ENCODE measurements at regions not wholly inside any gene's neighbourhood (a gene's known extent, or its start where the extent isn't known, plus 50 kb on each side); places are given as distances from the start of the nearest gene placed in this dataset.

- TF ChIP-seq CTCF (IDR thresholded peaks at IDR 0.05; ENCODE audit: insufficient read depth, low read length, poor library complexity, severe bottlenecking) = no peak
- H3K4me3 ChIP-seq (ENCODE audit: low read depth, low read length) = no peak overlapping the region
- no peaks in the 10 kb centered on the region for H3K27me3 ChIP-seq (ENCODE audit: control insufficient read depth, insufficient read depth, low read length)
- DNase-seq (ENCODE audit: low read depth) = no peak
- H3K36me3 ChIP-seq (ENCODE audit: control insufficient read depth, insufficient read depth, low read length) = no peaks in the 10 kb centered on the region
Measured at GRCh38 chr4:176886135-176886534, 93.4 kb upstream of the VEGFC start.

- no peak overlapping the region for H3K4me3 ChIP-seq (ENCODE audit: low read depth, low read length)
- DNase-seq (ENCODE audit: low read depth) = no peak
- TF ChIP-seq CTCF (IDR thresholded peaks at IDR 0.05; ENCODE audit: insufficient read depth, low read length, poor library complexity, severe bottlenecking) = no peak
- no peaks in the 10 kb centered on the region for H3K36me3 ChIP-seq (ENCODE audit: control insufficient read depth, insufficient read depth, low read length)
- H3K27me3 ChIP-seq (ENCODE audit: control insufficient read depth, insufficient read depth, low read length) = no peaks in the 10 kb centered on the region
Measured at GRCh38 chr4:176889776-176890175, 97.1 kb upstream of the VEGFC start.

GRCh38 chr4:176894498-176894897, 101.8 kb upstream of the VEGFC start:
- H3K36me3 ChIP-seq (ENCODE audit: control insufficient read depth, insufficient read depth, low read length) = no peaks in the 10 kb centered on the region
- DNase-seq (ENCODE audit: low read depth) = no peak
- H3K27me3 ChIP-seq (ENCODE audit: control insufficient read depth, insufficient read depth, low read length) = no peaks in the 10 kb centered on the region
- no peak overlapping the region for H3K4me3 ChIP-seq (ENCODE audit: low read depth, low read length)
- TF ChIP-seq CTCF (IDR thresholded peaks at IDR 0.05; ENCODE audit: insufficient read depth, low read length, poor library complexity, severe bottlenecking) = no peak

GRCh38 chr4:176896211-176896610, 103.5 kb upstream of the VEGFC start:
- H3K27me3 ChIP-seq (ENCODE audit: control insufficient read depth, insufficient read depth, low read length) = no peaks in the 10 kb centered on the region
- no peak overlapping the region for H3K4me3 ChIP-seq (ENCODE audit: low read depth, low read length)
- no peaks in the 10 kb centered on the region for H3K36me3 ChIP-seq (ENCODE audit: control insufficient read depth, insufficient read depth, low read length)
- DNase-seq (ENCODE audit: low read depth) = no peak
- no peak for TF ChIP-seq CTCF (IDR thresholded peaks at IDR 0.05; ENCODE audit: insufficient read depth, low read length, poor library complexity, severe bottlenecking)

GRCh38 chr4:176897226-176897625, 104.5 kb upstream of the VEGFC start:
- H3K36me3 ChIP-seq (ENCODE audit: control insufficient read depth, insufficient read depth, low read length) = no peaks in the 10 kb centered on the region
- H3K27me3 ChIP-seq (ENCODE audit: control insufficient read depth, insufficient read depth, low read length) = no peaks in the 10 kb centered on the region
- DNase-seq (ENCODE audit: low read depth) = no peak
- TF ChIP-seq CTCF (IDR thresholded peaks at IDR 0.05; ENCODE audit: insufficient read depth, low read length, poor library complexity, severe bottlenecking) = no peak
- no peak overlapping the region for H3K4me3 ChIP-seq (ENCODE audit: low read depth, low read length)

GRCh38 chr4:176898791-176899190, 106.1 kb upstream of the VEGFC start:
- Histone ChIP-seq H3K36me3 (ENCODE audit: control insufficient read depth, insufficient read depth, low read length) (no peaks in the 10 kb centered on the region), H3K4me3 (ENCODE audit: low read depth, low read length) (no peak overlapping the region), H3K27me3 (ENCODE audit: control insufficient read depth, insufficient read depth, low read length) (no peaks in the 10 kb centered on the region)
- no peak for TF ChIP-seq CTCF (IDR thresholded peaks at IDR 0.05; ENCODE audit: insufficient read depth, low read length, poor library complexity, severe bottlenecking)
- DNase-seq (ENCODE audit: low read depth) = no peak
